Fibroblast of pulmonary artery (primary cell): ENCODE measurements at regions not wholly inside any gene's neighbourhood (a gene's known extent, or its start where the extent isn't known, plus 50 kb on each side); places are given as distances from the start of the nearest gene placed in this dataset.

Source experiments
- DNase-seq: peaks from one replicate; pipeline ENCODE4 v3.0.0-alpha.2; 2010; ENCODE audit warnings: low read depth
- H3K4me3 ChIP-seq: replicated peaks from 2 replicates; pipeline ENCODE4 v1.5.1; 2011; ENCODE audit warnings: low read depth, mild to moderate bottlenecking, control low read depth, low read length, moderate library complexity
- CTCF ChIP-seq: IDR thresholded peaks from 2 replicates; pipeline ENCODE4 v1.5.1; 2011; ENCODE audit warnings: mild to moderate bottlenecking, control low read depth, low read length, inconsistent platforms; ENCODE audit errors: missing control alignments

DNA sequence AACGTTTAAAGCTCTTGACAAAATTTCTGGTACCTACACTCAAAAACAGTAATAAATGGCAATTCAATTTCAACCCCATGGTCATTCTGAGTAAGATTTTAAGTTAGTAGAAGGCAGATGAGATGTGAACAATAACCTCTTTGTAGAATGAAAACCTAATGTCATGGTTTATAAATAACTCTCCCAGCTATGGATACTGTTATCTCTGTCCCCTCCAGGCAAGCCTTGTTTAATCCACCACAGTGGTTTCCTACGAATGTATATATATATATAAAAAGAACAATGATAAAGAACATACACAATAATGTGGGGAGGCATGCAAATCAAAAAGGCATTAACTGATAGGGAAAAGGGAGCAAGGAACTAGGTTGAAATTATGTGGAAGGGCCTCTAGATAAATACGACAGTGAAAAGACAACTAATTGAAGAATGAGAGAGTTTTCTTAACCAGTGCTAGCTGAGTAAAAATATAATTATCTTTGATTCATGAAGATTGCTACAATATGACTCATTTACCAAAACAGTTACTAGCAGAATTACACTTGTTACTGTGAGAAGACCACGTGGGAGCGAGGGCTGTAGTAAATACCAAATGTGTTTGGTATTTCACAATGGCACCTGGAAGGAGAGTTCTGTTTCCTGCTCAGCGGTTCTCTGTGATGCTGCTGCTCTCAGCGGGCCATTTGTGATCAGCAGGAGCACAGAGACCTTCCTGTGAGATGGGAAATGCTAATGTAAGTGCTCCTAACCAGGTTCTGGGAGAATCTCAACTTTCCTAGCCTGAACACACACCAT, 173.7 kb downstream of the MBOAT1 start:
- no peak for TF ChIP-seq CTCF
- DNase-seq, result no peak

GRCh38 chr6:20044883-20045282, 167.4 kb downstream of the MBOAT1 start:
- no peak for TF ChIP-seq CTCF
- DNase-seq, result no peak
- no peak overlapping the region for H3K4me3 ChIP-seq

More for the DNA sequence above, 173.7 kb downstream of the MBOAT1 start:
- no peak overlapping the region for H3K4me3 ChIP-seq
